ENCODE measurements at regions not wholly inside any gene's neighbourhood (a gene's known extent, or its start where the extent isn't known, plus 50 kb on each side); places are given as distances from the start of the nearest gene placed in this dataset.

DNA sequence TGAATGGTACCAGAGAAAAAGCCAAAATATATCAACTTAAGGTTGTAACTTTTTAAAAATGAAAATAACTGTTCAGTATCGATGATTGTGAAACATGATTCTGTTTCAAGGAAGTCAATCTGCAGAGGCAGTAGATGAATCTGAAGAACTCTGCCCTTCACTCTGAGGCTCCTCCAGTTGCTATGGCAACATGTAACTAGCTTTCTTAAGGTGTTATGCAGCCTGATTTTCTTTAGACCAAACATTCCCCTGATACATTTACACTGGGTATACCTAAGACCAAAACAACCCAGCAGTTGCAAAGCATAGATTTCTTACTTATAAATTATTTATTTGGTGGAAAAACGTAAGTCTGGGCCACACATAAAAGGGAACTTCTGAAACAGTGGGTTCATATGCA lies 133.6 kb upstream of the RASGEF1B start:
- H3K27me3 ChIP-seq (replicated peaks in 1 of 4; ENCODE audit: control insufficient read depth in 3 of 4, extremely low read depth in 1 of 4, insufficient read depth in 3 of 4, low read length in 3 of 4) = no peaks in the 10 kb centered on the region
- H2AFZ ChIP-seq (ENCODE audit: low read length) = no peak overlapping the region
- H2BK20ac ChIP-seq (ENCODE audit: low read length) = no peak overlapping the region
- H4K8ac ChIP-seq (ENCODE audit: extremely low read depth, insufficient read depth, low read length) = no peak overlapping the region
- no peak overlapping the region for H3K4me3 ChIP-seq (ENCODE audit: extremely low read depth in 1 of 4, insufficient read depth in 2 of 4, low read depth in 3 of 4, low read length in 4 of 4)
- no peak overlapping the region for H3K14ac ChIP-seq (ENCODE audit: insufficient read length)
- H2BK5ac ChIP-seq (ENCODE audit: low read depth, low read length) = no peak overlapping the region
- WGBS, 2 experiments (ENCODE audit: extremely low coverage in 1 of 2, insufficient coverage in 1 of 2, insufficient read length in 1 of 2, insufficient replicate concordance in 2 of 2, low coverage in 1 of 2, low lambda C conversion rate in 2 of 2, missing lambda C conversion rate in 1 of 2) = 90% methylated on average over 2 of the region's 2 CpGs; no CpG with 5 or more reads in 1 of the 2 experiments
- H2BK120ac ChIP-seq (replicated peaks; ENCODE audit: low read depth, low read length) = no peak overlapping the region
- H3K79me2 ChIP-seq (ENCODE audit: control insufficient read depth in 1 of 2, insufficient read depth in 2 of 2, low read length in 2 of 2) = no peaks in the 10 kb centered on the region
- no peak for FAIRE-seq
- no peak overlapping the region for H4K91ac ChIP-seq (replicated peaks; ENCODE audit: insufficient read length, low read length)
- DNase-seq (ENCODE audit: low read depth in 1 of 2, low spot score in 2 of 2) = no peak
- H3K18ac ChIP-seq (ENCODE audit: extremely low read depth, low read length) = no peak overlapping the region
- CTCF ChIA-PET (ENCODE audit: partially characterized antibody) = no interaction called here
- no peak overlapping the region for H3K56ac ChIP-seq (replicated peaks; ENCODE audit: insufficient read length, low read depth, low read length)
- no peak overlapping the region for H3K23ac ChIP-seq (ENCODE audit: insufficient read length)
- no peak overlapping the region for H3K4me2 ChIP-seq (ENCODE audit: insufficient read depth in 1 of 2, low read depth in 2 of 2, low read length in 2 of 2)
- H3K36me3 ChIP-seq (ENCODE audit: control insufficient read depth in 2 of 4, insufficient read depth in 4 of 4, low read length in 3 of 4) = no peaks in the 10 kb centered on the region; a peak in 1 of 8 replicates
- no peak overlapping the region for H2BK12ac ChIP-seq (ENCODE audit: low read depth, low read length)
- no peaks in the 10 kb centered on the region for H4K20me1 ChIP-seq (replicated peaks in 1 of 2; ENCODE audit: control insufficient read depth in 1 of 2, insufficient read depth in 2 of 2, low read length in 2 of 2)
- no peak overlapping the region for H3K4ac ChIP-seq (replicated peaks; ENCODE audit: insufficient read length, low read depth, low read length)
- TF ChIP-seq FOSL1 (IDR thresholded peaks at IDR 0.05; ENCODE audit: insufficient read depth, low read depth, low read length) = no peak
- H3K4me1 ChIP-seq (replicated peaks in 1 of 4; ENCODE audit: control insufficient read depth in 3 of 4, insufficient read depth in 4 of 4, low read length in 3 of 4) = peaks cover 0 to 11% (median 3%) of the 10 kb centered on the region in 4 experiments; a peak in 2 of 7 replicates
- no peak overlapping the region for H2AK5ac ChIP-seq (ENCODE audit: low read depth, low read length)
- no peak overlapping the region for H3K9ac ChIP-seq (replicated peaks in 1 of 4; ENCODE audit: extremely low read depth in 1 of 4, low read depth in 3 of 4, low read length in 3 of 4)
- H3K23me2 ChIP-seq (ENCODE audit: low read depth, low read length) = no peaks in the 10 kb centered on the region
- no peak overlapping the region for H3K27ac ChIP-seq (ENCODE audit: low read depth, low read length)
- H4K5ac ChIP-seq (ENCODE audit: insufficient read length, low read depth, low read length) = no peak overlapping the region
- H2BK15ac ChIP-seq (ENCODE audit: low read length) = no peak overlapping the region
- POLR2A ChIA-PET (ENCODE audit: partially characterized antibody) = no interaction called here
- no peaks in the 10 kb centered on the region for H3K79me1 ChIP-seq (ENCODE audit: low read depth, low read length)
- no peaks in the 10 kb centered on the region for H3K9me3 ChIP-seq (ENCODE audit: insufficient read depth in 2 of 2, low read depth in 1 of 2, low read length in 1 of 2)

Measured in H1 (cell line).